ENCODE measurements at regions not wholly inside any gene's neighbourhood (a gene's known extent, or its start where the extent isn't known, plus 50 kb on each side); places are given as distances from the start of the nearest gene placed in this dataset.

DNA sequence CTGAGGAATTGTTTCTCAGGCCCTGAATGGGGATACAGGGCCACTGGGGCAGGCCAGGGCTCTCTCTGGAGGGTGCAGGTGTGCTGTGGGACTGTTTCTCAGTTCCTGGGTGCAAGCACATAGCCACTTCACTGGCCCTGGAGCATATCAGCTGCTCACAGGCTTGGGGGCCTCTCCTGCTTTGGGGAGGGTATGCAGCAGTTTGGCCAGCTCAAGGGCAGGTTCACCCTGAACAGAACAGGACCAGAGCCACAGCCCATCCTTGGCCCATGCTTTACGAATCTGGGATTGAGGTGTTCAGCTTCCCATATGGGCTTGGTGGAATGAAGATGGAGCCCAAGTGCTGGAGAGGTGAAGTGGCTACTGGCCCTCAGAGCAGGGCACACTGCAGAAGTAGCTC is 186.5 kb downstream of the FBXO8 start:
- TF ChIP-seq POLR2AphosphoS5 (IDR thresholded peaks at IDR 0.05; ENCODE audit: low read depth, low read length) (no peak), TAF1 (IDR thresholded peaks at IDR 0.05; ENCODE audit: borderline replicate concordance, insufficient read depth, low read length) (no peak), SIN3A (IDR thresholded peaks at IDR 0.05; ENCODE audit: borderline replicate concordance, insufficient read depth, low read length) (no peak)
- TF ChIP-seq, protein P1, sequence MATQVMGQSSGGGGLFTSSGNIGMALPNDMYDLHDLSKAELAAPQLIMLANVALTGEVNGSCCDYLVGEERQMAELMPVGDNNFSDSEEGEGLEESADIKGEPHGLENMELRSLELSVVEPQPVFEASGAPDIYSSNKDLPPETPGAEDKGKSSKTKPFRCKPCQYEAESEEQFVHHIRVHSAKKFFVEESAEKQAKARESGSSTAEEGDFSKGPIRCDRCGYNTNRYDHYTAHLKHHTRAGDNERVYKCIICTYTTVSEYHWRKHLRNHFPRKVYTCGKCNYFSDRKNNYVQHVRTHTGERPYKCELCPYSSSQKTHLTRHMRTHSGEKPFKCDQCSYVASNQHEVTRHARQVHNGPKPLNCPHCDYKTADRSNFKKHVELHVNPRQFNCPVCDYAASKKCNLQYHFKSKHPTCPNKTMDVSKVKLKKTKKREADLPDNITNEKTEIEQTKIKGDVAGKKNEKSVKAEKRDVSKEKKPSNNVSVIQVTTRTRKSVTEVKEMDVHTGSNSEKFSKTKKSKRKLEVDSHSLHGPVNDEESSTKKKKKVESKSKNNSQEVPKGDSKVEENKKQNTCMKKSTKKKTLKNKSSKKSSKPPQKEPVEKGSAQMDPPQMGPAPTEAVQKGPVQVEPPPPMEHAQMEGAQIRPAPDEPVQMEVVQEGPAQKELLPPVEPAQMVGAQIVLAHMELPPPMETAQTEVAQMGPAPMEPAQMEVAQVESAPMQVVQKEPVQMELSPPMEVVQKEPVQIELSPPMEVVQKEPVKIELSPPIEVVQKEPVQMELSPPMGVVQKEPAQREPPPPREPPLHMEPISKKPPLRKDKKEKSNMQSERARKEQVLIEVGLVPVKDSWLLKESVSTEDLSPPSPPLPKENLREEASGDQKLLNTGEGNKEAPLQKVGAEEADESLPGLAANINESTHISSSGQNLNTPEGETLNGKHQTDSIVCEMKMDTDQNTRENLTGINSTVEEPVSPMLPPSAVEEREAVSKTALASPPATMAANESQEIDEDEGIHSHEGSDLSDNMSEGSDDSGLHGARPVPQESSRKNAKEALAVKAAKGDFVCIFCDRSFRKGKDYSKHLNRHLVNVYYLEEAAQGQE (IDR thresholded peaks at IDR 0.05; ENCODE audit: insufficient read depth in 1 of 2, low read depth in 2 of 2, low read length in 2 of 2): no peak

All from PFSK-1 (cell line).